ENCODE measurements at regions not wholly inside any gene's neighbourhood (a gene's known extent, or its start where the extent isn't known, plus 50 kb on each side); places are given as distances from the start of the nearest gene placed in this dataset.

GRCh38 chr4:12382567-12382966 is 953.9 kb upstream of the HS3ST1 start:
- TF ChIP-seq TCF7L2 (IDR thresholded peaks at IDR 0.05; ENCODE audit: borderline replicate concordance, extremely low read depth, insufficient read depth, insufficient read length) (no peak), ELF1 (IDR thresholded peaks at IDR 0.05; ENCODE audit: borderline replicate concordance, low read depth) (no peak), ZNF274 (IDR thresholded peaks at IDR 0.05; ENCODE audit: low read depth, low read length) (no peak), REST (IDR thresholded peaks at IDR 0.05; ENCODE audit: low read depth) (no peak), EZH2 (IDR thresholded peaks at IDR 0.05) (no peak)
- TF ChIP-seq, protein P1, sequence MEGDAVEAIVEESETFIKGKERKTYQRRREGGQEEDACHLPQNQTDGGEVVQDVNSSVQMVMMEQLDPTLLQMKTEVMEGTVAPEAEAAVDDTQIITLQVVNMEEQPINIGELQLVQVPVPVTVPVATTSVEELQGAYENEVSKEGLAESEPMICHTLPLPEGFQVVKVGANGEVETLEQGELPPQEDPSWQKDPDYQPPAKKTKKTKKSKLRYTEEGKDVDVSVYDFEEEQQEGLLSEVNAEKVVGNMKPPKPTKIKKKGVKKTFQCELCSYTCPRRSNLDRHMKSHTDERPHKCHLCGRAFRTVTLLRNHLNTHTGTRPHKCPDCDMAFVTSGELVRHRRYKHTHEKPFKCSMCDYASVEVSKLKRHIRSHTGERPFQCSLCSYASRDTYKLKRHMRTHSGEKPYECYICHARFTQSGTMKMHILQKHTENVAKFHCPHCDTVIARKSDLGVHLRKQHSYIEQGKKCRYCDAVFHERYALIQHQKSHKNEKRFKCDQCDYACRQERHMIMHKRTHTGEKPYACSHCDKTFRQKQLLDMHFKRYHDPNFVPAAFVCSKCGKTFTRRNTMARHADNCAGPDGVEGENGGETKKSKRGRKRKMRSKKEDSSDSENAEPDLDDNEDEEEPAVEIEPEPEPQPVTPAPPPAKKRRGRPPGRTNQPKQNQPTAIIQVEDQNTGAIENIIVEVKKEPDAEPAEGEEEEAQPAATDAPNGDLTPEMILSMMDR (IDR thresholded peaks at IDR 0.05 in 2 of 3, conservative IDR thresholded peaks at IDR 0.05 in 1 of 3; ENCODE audit: borderline replicate concordance in 1 of 3, insufficient read depth in 1 of 3, low read depth in 2 of 3, low read length in 2 of 3) = no peak
